GM12875 (cell line): ENCODE measurements at regions not wholly inside any gene's neighbourhood (a gene's known extent, or its start where the extent isn't known, plus 50 kb on each side); places are given as distances from the start of the nearest gene placed in this dataset.
"Not testable (repeated sequence)": the region's sequence is repeated elsewhere in the genome, so short reads cannot be mapped to it uniquely, and the experiment has no call there.

Source experiments
- H3K4me3 ChIP-seq: one replicate; pipeline ENCODE4 v1.5.1; 2011; ENCODE audit warnings: low read depth, low read length, control low read depth
- TF ChIP-seq, protein P1 (sequence below): IDR thresholded peaks from 2 replicates; pipeline ENCODE4 v1.5.1; 2011; ENCODE audit warnings: low read depth, mild to moderate bottlenecking, control low read depth, inconsistent platforms, low read length, moderate library complexity, borderline replicate concordance; ENCODE audit not compliant: insufficient read depth

DNA sequence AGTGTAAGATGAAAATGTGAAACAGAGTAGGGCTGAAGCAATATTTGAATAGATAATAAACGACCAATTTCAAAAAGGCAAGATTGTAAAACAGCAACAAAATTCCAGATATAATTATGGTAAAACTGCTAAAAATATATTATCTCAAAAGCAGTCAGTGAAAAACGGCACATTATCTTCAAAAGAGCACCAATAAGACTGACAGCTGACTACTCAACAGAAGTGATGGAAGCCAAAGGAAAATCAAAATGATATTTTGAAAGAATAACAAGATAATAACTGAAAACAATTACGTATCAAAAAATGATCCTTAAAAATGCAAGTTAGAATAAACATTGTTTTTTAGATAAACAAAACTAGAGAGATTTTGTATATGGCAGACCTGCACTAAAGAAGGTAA, 920.6 kb upstream of the FAM98A start:
- H3K4me3 ChIP-seq = no peak overlapping the region

DNA sequence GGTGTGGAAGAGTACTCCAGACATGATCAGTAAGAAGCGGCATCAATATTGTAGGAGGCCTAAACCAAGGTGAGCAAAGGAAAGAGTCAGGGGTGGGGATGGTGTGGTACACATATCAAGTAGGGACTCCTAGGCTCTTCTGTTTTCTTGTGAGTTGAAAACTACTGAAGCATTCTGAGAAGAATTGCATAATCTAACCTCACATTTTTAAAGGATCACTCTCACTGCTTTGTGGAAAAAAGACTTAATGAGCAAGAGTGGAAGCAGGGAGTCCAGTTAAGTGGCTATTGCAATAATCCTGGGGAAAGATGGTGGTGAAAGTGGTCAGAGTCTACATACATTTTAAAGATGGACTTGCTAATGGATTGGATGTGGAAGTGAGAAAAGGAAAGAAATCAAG, 899.5 kb upstream of the FAM98A start:
- no peak overlapping the region for H3K4me3 ChIP-seq
- TF ChIP-seq, protein P1, sequence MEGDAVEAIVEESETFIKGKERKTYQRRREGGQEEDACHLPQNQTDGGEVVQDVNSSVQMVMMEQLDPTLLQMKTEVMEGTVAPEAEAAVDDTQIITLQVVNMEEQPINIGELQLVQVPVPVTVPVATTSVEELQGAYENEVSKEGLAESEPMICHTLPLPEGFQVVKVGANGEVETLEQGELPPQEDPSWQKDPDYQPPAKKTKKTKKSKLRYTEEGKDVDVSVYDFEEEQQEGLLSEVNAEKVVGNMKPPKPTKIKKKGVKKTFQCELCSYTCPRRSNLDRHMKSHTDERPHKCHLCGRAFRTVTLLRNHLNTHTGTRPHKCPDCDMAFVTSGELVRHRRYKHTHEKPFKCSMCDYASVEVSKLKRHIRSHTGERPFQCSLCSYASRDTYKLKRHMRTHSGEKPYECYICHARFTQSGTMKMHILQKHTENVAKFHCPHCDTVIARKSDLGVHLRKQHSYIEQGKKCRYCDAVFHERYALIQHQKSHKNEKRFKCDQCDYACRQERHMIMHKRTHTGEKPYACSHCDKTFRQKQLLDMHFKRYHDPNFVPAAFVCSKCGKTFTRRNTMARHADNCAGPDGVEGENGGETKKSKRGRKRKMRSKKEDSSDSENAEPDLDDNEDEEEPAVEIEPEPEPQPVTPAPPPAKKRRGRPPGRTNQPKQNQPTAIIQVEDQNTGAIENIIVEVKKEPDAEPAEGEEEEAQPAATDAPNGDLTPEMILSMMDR = no peak

More for the DNA sequence above, 920.6 kb upstream of the FAM98A start:
- TF ChIP-seq, protein P1 = no peak

DNA sequence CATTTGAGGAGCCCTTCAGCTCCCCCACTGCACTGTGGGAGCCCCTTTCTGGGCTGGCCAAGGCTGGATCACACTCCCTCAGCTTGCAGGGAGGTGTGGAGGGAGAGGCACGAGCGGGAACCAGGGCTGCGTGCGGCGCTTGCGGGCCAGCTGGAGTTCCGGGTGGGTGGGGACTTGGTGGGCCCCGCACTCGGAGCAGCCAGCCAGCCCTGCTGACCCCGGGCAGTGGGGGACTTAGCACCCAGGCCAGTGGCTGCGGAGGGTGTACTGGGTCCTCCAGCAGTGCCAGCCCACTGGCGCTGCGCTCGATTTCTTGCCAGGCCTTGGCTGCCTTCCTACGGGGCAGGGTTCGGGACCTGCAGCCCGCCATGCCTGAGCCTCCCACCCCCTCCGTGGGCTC, 895.1 kb upstream of the FAM98A start:
- H3K4me3 ChIP-seq = not testable (repeated sequence)

DNA sequence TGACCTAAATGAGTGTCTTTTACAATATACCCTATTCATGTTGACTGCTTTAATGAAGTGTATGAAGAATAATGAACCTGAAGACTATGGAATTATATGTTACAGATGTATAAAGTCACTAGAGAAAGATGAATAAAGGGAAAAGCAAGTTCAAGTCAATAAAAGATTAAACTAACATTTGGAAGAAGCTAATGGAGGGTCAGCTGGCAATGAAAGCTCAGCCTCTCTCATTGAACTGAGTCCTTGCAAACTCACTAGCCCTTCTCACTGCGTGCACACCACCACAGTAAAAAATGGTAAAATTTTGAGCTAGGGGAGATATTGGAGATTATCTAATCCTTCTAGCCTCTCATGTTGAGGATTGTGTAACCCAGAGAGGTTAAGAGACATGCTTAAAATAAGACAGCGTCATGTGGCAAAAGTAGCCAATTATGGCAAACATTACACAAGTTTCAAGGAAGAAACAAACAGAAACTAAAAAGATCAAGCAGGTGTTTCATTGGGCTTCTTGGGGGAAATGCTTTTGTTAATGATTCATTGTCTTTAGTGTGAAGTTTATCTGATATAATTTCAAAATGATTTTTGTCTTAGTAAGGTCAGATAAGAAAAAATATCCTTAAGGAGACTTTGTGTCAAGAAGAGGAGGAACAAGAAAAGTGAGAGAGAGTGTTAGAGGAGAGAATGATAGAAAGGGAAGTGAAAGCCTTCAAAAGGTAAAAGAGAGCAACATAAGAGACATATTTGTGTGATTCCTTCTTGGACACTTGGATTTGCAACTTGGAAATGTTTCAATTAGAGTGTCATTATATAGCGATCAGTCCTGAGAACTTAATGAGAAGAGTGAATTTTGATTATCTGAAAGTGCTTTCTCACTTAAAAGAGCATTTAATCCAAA, 893.7 kb upstream of the FAM98A start:
- TF ChIP-seq, protein P1 = no peak
- H3K4me3 ChIP-seq = no peak overlapping the region

DNA sequence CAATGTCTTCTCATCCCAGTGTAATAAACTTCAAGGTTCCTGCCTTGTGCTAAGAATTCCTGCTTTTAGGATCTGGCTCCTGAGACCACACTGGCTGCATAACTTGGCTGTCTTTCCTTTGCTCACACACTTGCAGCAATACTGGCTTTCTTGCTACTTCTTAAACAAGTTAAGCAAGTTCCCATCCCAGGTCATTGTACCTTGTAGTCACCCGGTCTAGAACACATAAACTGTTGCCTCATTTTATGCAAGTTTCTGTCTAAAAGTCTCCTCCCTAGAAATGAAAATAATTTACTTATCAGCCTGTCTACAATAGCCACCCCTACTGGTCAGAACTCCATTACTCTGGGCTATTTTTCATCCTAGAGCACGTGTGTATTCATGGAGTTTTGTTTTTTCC, 887.9 kb upstream of the FAM98A start:
- no peak overlapping the region for H3K4me3 ChIP-seq
- TF ChIP-seq, protein P1 = no peak

DNA sequence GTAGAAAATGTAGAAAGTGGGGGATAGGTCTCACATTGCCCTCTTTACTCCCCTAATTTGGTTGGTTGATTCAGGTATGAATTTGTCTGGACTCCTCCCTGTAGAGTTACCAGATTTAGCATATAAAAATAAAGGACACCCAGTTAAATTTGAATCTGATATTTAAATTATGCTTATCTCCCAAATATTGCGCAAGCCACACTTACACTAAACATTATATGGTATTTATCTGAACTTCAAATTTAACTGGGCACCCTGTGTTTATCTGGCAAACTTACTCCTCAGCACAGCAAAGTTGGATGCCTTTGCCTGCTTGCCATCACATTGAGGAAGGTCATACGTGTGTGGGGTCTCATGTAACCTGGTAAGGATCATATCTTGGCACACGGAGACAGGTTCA, 882.4 kb upstream of the FAM98A start:
- TF ChIP-seq, protein P1 = no peak
- no peak overlapping the region for H3K4me3 ChIP-seq

DNA sequence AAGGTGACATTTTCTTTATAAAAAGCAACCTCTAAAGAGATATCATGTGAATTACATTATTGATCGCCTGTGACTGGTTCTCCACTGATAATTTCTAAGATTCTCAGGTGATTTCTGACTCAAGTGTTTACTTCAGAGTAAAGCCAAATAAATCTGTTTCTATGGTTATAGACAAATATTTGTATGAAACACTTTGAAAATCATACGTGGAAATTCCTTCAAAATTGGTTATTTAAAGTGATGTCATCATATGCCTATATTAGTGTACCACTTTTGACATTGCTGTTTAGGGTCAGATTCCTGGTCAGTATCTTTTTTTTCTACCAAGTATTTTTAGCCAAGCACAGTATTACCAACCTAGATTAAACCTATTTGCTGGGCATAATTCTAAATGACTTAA, 881.3 kb upstream of the FAM98A start:
- no peak overlapping the region for H3K4me3 ChIP-seq
- TF ChIP-seq, protein P1 = no peak
